Astrocyte (in vitro differentiated cells and primary cell): ENCODE measurements at regions not wholly inside any gene's neighbourhood (a gene's known extent, or its start where the extent isn't known, plus 50 kb on each side); places are given as distances from the start of the nearest gene placed in this dataset.
A peak's percentile ranks its signal among the peaks of the same experiment; 100 is the strongest.

ENCODE experiments used
- DNase-seq: peaks from one replicate; pipeline ENCODE4 v3.0.0-alpha.2; 2010; ENCODE audit warnings: low read depth
- FAIRE-seq: peaks from 2 replicates; lab custom pipeline; 2011; peaks lifted over from hg19 to GRCh38; lab: Jason Lieb, UNC
- H2AFZ ChIP-seq: 2 replicates; pipeline ENCODE4 v1.6.0; 2012; ENCODE audit warnings: low read depth, low read length, inconsistent platforms
- H3K27ac ChIP-seq: 2 replicates; pipeline ENCODE4 v1.5.1; 2011; ENCODE audit warnings: low read depth, low read length, inconsistent platforms
- H3K27me3 ChIP-seq: 2 replicates; pipeline ENCODE4 v1.6.0; 2011; ENCODE audit warnings: low read length, inconsistent platforms; ENCODE audit not compliant: insufficient read depth
- H3K36me3 ChIP-seq: 2 replicates; pipeline ENCODE4 v1.5.1; 2011; ENCODE audit warnings: low read length, inconsistent platforms; ENCODE audit not compliant: insufficient read depth
- H3K4me1 ChIP-seq: 2 replicates; pipeline ENCODE4 v1.5.1; 2011; ENCODE audit warnings: low read length, inconsistent platforms; ENCODE audit not compliant: insufficient read depth
- H3K4me2 ChIP-seq: 2 replicates; pipeline ENCODE4 v1.6.0; 2012; ENCODE audit warnings: low read length, inconsistent platforms
- H3K4me3 ChIP-seq: 2 replicates; pipeline ENCODE4 v1.5.1; 2011; ENCODE audit warnings: low read depth, mild to moderate bottlenecking, low read length, inconsistent platforms; ENCODE audit not compliant: insufficient read depth
- H3K79me2 ChIP-seq: 2 replicates; pipeline ENCODE4 v1.6.0; 2012; ENCODE audit warnings: mild to moderate bottlenecking, low read length, inconsistent platforms; ENCODE audit not compliant: insufficient read depth
- H3K9ac ChIP-seq: 2 replicates; pipeline ENCODE4 v1.6.0; 2012; ENCODE audit warnings: mild to moderate bottlenecking, low read length, inconsistent platforms
- H3K9me3 ChIP-seq: 2 replicates; pipeline ENCODE4 v1.5.1; 2012; ENCODE audit warnings: low read depth, mild to moderate bottlenecking, low read length, inconsistent platforms; ENCODE audit not compliant: insufficient read depth
- H4K20me1 ChIP-seq: 2 replicates; pipeline ENCODE4 v1.6.0; 2012; ENCODE audit warnings: low read length, inconsistent platforms; ENCODE audit not compliant: insufficient read depth
- H3K27ac Mint-ChIP-seq: one replicate; pipeline ENCODE4 v1.8.0; 2021; ENCODE audit warnings: mild to moderate bottlenecking, mixed read lengths; ENCODE audit not compliant: unreplicated experiment
- H3K27me3 Mint-ChIP-seq: one replicate; pipeline ENCODE4 v1.8.0; 2021; ENCODE audit warnings: low read depth, mixed read lengths; ENCODE audit not compliant: unreplicated experiment
- H3K36me3 Mint-ChIP-seq: one replicate; pipeline ENCODE4 v1.8.0; 2021; ENCODE audit warnings: low read depth, mixed read lengths; ENCODE audit not compliant: unreplicated experiment
- H3K4me1 Mint-ChIP-seq: one replicate; pipeline ENCODE4 v1.8.0; 2021; ENCODE audit warnings: low read depth, mixed read lengths; ENCODE audit not compliant: unreplicated experiment
- H3K4me3 Mint-ChIP-seq: one replicate; pipeline ENCODE4 v1.8.0; 2021; ENCODE audit warnings: mild to moderate bottlenecking, moderate library complexity, mixed read lengths; ENCODE audit not compliant: unreplicated experiment
- H3K9me3 Mint-ChIP-seq: one replicate; pipeline ENCODE4 v1.8.0; 2021; ENCODE audit warnings: mild to moderate bottlenecking, mixed read lengths; ENCODE audit not compliant: unreplicated experiment
- EZH2 ChIP-seq: IDR thresholded peaks from 2 replicates; pipeline ENCODE4 v1.6.1; 2012; ENCODE audit warnings: mild to moderate bottlenecking, low read length, inconsistent platforms; ENCODE audit not compliant: insufficient read depth
- TF ChIP-seq, protein P1 (sequence below): IDR thresholded peaks from 2 replicates; pipeline ENCODE4 v1.5.1; 2011; ENCODE audit warnings: low read depth, mild to moderate bottlenecking, inconsistent platforms, low read length, moderate library complexity; ENCODE audit not compliant: insufficient read depth

GRCh38 chr3:109924196-109924595 is 586.9 kb upstream of the DPPA4 start:
- no peak overlapping the region for H3K4me3 ChIP-seq
- no peaks in the 10 kb centered on the region for H4K20me1 ChIP-seq
- H3K4me1 ChIP-seq: peaks cover 11% of the 10 kb centered on the region
- H2AFZ ChIP-seq: no peak overlapping the region
- TF ChIP-seq EZH2: no peak
- TF ChIP-seq, protein P1, sequence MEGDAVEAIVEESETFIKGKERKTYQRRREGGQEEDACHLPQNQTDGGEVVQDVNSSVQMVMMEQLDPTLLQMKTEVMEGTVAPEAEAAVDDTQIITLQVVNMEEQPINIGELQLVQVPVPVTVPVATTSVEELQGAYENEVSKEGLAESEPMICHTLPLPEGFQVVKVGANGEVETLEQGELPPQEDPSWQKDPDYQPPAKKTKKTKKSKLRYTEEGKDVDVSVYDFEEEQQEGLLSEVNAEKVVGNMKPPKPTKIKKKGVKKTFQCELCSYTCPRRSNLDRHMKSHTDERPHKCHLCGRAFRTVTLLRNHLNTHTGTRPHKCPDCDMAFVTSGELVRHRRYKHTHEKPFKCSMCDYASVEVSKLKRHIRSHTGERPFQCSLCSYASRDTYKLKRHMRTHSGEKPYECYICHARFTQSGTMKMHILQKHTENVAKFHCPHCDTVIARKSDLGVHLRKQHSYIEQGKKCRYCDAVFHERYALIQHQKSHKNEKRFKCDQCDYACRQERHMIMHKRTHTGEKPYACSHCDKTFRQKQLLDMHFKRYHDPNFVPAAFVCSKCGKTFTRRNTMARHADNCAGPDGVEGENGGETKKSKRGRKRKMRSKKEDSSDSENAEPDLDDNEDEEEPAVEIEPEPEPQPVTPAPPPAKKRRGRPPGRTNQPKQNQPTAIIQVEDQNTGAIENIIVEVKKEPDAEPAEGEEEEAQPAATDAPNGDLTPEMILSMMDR: no peak
- no peaks in the 10 kb centered on the region for H3K79me2 ChIP-seq
- H3K9me3 ChIP-seq: no peaks in the 10 kb centered on the region
- no peak overlapping the region for H3K27ac ChIP-seq
- Mint-ChIP-seq H3K36me3 (no peaks in the 10 kb centered on the region), H3K27me3 (no peaks in the 10 kb centered on the region), H3K4me3 (no peak overlapping the region), H3K9me3 (no peaks in the 10 kb centered on the region), H3K4me1 (peaks cover 46% of the 10 kb centered on the region), H3K27ac (peak overlapping the region; percentile 53)
- no peaks in the 10 kb centered on the region for H3K36me3 ChIP-seq
- FAIRE-seq (no peak), DNase-seq (no peak)
- no peak overlapping the region for H3K9ac ChIP-seq
- H3K4me2 ChIP-seq: no peak overlapping the region
- no peaks in the 10 kb centered on the region for H3K27me3 ChIP-seq

DNA sequence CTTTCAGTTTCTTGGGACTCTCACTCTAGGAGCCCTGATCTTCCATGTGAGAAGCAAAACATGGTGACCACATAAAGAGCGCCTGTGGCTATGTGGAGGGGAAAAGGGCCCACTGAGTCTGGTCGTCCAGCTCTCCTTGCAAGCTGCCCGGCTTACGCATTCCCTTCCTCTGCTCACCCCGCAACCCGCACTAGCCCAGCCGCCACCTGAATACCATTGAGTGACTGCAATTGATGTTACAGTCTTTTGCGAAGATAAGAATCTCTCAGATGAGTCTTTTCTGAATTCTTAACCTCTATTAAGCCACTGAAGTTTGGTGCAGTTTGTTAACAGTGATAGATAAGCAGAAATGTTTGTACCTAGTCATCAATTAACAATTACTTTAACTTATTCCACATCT is 589.0 kb upstream of the DPPA4 start:
- Histone ChIP-seq H3K27ac (peak overlapping the region; percentile 85), H3K9ac (no peak overlapping the region), H3K4me3 (no peak overlapping the region), H3K4me1 (peaks cover 16% of the 10 kb centered on the region), H3K4me2 (no peak overlapping the region), H3K36me3 (no peaks in the 10 kb centered on the region), H4K20me1 (no peaks in the 10 kb centered on the region), H3K79me2 (no peaks in the 10 kb centered on the region), H2AFZ (no peak overlapping the region), H3K27me3 (no peaks in the 10 kb centered on the region), H3K9me3 (no peaks in the 10 kb centered on the region)
- TF ChIP-seq, protein P1: no peak
- TF ChIP-seq EZH2: no peak
- FAIRE-seq (no peak), DNase-seq (peak; percentile 53)
- no peaks in the 10 kb centered on the region for H3K27me3 Mint-ChIP-seq
- H3K27ac Mint-ChIP-seq: peak overlapping the region; percentile 98
- peaks cover 41% of the 10 kb centered on the region for H3K4me1 Mint-ChIP-seq
- no peaks in the 10 kb centered on the region for H3K36me3 Mint-ChIP-seq
- H3K4me3 Mint-ChIP-seq: no peak overlapping the region
- no peaks in the 10 kb centered on the region for H3K9me3 Mint-ChIP-seq

- Histone ChIP-seq H3K27me3 (no peaks in the 10 kb centered on the region), H3K4me3 (no peak overlapping the region), H2AFZ (no peak overlapping the region), H3K27ac (peak overlapping the region; percentile 97), H4K20me1 (no peaks in the 10 kb centered on the region), H3K9ac (peak overlapping the region; percentile 58), H3K79me2 (no peaks in the 10 kb centered on the region), H3K9me3 (no peaks in the 10 kb centered on the region), H3K4me1 (peaks cover 16% of the 10 kb centered on the region), H3K4me2 (peak overlapping the region; percentile 22), H3K36me3 (no peaks in the 10 kb centered on the region)
- Mint-ChIP-seq H3K4me3 (no peak overlapping the region), H3K36me3 (no peaks in the 10 kb centered on the region), H3K27me3 (no peaks in the 10 kb centered on the region), H3K27ac (peak overlapping the region; percentile 98), H3K4me1 (peaks cover 38% of the 10 kb centered on the region), H3K9me3 (no peaks in the 10 kb centered on the region)
- DNase-seq (peak; percentile 97), FAIRE-seq (peak; percentile 94)
- TF ChIP-seq EZH2: no peak
- TF ChIP-seq, protein P1: no peak
Measured at GRCh38 chr3:109927161-109927560, 589.8 kb upstream of the DPPA4 start.
